ENCODE measurements at regions not wholly inside any gene's neighbourhood (a gene's known extent, or its start where the extent isn't known, plus 50 kb on each side); places are given as distances from the start of the nearest gene placed in this dataset.

DNA sequence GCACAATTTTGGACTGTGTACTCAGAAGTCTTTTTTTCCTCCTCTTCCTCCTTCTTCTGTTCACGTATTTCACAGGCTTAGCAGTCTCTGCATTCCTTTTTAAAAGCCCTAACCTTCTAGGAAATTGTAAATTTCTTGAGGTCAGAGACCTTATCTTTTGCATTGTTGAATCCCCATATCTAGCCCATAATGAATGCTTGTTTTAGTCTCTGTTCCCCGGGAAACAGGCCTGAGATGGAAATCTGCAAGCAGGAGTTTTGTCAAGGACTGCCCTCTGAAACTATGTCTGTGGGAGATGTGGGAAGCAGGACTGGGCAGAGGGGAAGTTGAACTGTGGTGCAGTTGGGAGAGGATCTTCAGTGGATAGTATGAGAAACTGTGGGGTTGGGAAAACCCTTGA, 272.2 kb upstream of the DAB1 start:
- no peak for DNase-seq

GRCh38 chr1:57686306-57686705, 262.4 kb upstream of the DAB1 start:
- no peak for DNase-seq

DNA sequence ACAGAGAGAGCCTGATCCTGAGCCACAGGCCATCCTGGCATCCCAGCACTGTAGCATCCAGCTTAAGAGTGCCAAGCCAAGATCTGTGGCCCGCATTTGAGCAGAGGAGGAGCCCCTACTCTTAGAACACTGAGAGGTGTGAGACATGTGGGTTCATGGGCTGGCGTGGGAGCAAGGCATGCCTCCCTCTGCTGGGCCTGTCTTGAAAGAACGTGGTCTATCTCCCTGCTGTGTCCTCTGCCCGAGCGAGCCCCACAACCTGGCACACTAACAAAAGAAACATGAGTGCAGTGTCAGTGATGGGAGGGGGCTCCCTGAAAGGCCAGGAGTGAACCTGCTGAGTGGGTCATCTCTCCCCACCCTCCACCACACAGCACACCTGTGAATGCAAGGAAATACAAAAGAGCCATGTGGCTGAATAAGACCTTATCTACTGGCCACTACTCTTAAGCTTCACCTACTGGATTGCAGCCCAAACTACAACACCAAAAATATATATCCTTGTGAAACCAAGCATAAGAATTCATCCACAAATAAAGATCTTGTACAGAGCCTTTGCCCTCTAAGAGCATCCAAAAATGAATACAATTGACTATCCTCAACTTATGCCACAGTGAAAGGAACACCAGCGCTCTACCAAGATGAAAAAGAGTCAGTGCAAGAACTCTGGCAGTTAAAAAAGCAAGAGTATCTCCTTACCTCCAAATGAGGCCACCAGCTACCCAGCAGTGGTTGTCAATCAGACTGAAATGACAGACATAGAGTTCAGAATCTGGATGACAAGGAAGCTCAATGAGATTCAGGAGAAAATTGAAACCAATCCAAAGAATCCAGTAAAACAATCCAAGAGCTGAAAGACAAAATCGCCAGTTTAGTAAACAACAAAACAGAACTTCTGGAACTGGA, 259.4 kb upstream of the DAB1 start:
- DNase-seq = no peak

GRCh38 chr1:57678138-57678537, 254.3 kb upstream of the DAB1 start:
- no peak for DNase-seq

- DNase-seq = no peak
Measured at GRCh38 chr1:57675776-57676175, 251.9 kb upstream of the DAB1 start.

DNA sequence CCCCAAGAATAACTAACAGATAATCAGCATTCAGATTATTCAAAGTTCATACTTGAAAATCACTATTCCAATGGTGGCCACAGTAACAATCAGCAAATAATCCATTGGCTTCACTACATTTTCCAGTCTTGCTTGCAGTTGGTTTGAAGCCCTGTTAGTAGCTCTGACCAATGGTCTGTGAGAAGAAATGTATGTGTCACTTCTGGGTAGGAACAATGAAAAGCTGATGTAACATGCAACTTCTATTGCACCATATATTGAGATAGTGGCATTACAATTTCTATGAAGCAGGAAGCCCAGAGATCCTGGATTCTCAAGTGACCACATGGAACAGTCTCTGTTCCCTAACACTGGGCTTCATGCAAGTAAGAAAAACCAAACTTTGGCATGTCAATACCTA, 250.9 kb upstream of the DAB1 start:
- no peak for DNase-seq

DNA sequence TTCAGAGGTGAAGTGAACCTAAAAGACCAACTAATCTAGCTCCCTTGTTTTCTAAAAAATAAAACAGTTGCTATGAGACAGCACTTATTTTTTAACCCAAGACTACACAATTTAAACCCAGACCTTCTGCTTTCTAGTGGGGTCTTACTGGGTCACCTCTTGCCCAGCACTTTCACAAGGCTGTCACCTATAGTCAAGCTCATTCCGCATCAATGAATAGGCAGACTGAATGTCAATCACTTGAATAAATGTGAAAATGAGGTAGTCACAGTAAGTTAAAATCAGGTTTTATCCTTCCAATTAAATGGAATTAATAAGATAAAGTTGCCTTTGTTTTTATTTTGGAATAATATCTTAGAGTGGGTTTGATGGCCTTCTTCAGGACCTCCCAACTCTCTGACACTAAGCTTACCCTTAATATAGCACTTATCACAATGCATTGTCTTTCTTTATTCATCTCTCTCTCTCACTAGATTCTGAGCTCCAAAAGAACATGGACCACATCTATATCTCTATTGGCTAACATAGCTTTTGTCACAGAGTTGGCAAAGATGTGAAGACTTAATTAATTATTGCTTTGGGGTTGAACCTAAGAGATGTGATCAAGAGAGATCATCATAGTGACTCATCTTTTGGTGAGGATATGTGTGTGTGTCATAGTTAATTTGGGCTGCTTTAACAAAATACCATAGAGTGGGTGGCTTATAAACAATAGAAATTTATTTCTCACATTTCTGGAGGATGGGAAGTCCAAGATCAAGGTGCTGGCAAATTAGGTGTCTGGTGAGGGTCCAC, 248.7 kb upstream of the DAB1 start:
- no peak for DNase-seq

- no peak for DNase-seq
Measured at GRCh38 chr1:57671750-57672149, 247.9 kb upstream of the DAB1 start.

DNA sequence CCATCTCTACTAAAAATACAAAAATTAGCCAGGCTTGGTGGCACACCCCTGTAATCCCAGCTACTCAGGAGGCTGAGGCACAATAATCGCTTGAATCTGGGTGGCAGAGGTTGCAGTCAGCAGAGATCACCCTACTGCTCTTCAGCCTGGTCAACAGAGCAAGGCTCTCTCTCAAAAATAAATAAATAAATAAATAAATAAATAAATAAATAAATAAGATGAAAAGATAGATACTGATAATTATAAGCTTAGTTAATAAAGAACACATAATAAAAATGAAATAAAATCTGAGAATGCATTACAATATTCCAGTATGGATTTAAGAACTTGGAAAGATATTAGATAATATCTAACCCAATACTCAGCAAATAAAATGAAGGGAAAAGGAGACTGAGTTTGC, 235.9 kb upstream of the DAB1 start:
- no peak for DNase-seq

GRCh38 chr1:57655161-57655560, 231.3 kb upstream of the DAB1 start:
- DNase-seq = no peak

GRCh38 chr1:57644667-57645066, 220.8 kb upstream of the DAB1 start:
- no peak for DNase-seq

DNA sequence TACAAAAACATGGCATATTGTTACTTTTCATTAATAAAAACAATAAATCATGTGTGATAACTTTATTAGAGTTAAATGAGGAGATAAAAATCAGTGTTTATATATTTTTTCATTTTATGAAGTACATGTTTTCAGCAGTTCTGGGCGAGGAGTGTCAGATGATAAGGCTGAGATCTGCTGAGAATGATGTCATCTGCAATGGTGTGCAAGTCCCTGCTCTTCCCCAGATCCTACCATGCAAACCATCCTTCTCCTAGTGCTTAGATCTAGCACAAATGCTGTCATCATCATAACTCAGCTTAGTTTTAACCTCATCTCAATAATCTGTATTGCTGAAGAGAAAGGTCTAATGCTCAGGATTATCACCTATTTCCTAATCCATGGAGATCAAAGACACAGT, 214.4 kb upstream of the DAB1 start:
- DNase-seq = no peak

GRCh38 chr1:57637155-57637554, 213.3 kb upstream of the DAB1 start:
- peak; percentile 78 for DNase-seq

DNA sequence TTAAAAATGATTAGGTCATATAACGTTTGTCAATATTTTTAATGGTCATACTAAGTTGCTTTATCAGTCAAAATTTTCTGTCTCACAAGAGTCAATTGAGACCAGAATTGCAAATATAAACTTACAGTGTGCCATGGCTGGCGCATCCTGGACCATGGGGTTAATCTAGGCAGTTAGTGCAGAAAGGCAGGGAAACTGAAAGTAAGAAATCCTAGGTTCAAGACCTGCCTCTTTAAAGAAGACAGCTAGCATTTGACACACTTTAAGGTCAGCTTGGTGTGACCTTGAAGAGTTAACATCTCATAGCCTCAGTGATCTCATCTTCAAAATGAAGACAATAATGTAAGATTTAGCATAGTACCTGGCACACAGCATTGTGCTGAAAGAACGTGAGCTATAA, 210.0 kb upstream of the DAB1 start:
- DNase-seq = no peak

DNA sequence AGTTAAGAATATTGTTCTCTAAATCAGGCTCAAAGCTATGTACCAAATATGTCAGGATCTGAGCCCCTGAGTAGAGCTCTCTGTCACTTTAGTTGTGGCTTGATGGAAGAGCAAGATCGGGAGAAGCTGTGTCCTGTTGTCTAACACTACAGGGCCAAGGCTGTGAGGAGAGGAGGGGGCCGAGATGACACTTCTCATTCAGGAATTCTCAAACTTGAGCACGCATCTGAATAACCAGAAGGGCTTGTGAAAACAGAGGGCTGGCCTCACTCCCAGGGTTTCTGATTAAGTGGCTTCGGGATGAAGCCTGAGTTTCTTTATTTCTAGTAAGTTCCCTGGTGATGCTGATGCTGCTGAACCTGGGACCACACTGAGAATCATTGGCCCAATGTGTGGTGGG, 209.2 kb upstream of the DAB1 start:
- DNase-seq = no peak

- peak; percentile 67 for DNase-seq
Measured at GRCh38 chr1:57632401-57632800, 208.5 kb upstream of the DAB1 start.

DNA sequence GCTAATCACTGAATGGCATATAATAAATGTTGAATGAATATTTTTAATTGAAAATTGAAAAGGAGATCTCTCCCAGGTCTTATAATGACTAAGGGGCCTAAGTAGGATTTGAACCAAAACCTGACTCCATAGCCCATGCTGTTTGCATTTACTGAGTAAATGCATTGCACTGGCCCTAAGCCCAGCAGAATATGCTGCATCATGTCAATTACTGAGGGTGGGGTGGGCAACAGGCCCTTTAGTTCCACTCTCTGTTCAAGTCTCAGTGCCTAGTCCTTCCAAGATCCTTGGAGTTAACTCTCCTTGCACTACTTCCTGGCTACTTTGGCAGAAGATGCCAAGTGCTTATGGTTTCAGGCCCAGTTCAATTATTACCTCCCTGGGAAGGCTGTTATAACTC, 203.8 kb upstream of the DAB1 start:
- no peak for DNase-seq

DNA sequence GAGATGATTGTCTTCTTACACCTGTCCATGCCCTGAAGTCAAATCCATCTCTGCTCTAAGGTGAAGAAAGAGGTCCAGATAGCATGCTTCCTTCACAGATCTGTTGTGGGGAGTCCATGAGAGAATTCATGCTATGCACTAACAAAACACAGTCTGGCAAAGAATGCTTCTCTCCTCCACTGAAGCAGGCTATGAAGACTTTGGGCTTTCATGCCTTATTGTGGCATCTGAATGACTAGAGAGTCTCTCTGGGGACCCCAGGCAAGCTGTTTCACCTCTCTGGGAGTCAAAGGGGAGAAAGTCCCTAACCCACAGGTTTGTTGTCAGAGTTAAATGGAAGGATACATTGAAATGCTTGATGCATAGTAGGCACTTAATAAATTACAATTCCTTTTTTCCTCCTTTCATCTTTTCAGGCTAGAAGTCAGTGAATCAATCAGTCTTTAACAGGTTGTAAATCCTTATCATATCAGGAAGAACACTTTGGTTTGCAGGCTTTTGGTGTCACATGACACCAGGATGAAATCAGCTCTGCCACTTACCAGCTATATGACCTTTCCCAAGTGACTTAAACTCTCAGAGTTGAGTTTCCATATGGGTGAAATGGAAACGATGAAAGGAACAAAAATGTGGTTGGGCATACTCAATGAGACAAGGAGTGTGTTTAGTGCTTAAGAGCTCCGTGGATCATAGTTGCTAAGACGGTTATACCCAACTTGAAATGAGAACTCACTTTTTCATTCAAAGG, 200.1 kb upstream of the DAB1 start:
- no peak for DNase-seq

DNA sequence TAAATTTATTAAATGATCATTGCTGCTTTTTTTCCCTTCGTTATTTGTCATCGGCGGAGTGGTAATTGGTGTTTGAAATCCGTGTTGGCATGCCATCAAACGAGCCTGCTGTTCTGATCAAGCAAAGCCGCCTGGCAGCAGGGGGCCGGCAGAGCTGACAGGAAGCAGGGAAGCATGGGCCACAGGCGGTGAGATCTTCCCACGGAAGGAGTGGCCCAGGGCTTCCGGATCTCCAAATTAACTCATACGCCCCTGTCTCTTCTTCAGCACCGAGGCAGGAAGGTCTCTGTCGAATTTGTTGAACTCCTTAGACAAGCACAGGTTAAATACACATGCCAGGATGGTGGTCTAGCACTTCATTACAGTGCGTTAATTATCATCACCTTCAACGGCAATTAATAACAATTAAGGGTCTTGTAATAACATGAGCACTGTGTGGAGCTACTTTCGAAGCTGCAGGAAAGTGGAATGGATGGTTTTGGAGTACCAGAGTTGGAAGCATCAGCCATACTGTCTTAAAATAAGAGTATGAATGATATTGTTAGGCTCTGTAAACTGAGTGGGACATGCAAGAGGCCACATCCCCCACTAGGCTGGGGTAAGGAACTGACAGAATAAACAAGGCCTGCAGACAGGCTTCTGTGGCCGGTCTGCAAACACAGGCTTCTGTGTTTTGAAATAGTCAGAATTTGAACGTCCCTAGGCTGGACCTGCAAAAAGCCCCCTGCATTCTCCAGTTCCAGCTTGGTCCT, 199.4 kb upstream of the DAB1 start:
- DNase-seq = no peak

DNA sequence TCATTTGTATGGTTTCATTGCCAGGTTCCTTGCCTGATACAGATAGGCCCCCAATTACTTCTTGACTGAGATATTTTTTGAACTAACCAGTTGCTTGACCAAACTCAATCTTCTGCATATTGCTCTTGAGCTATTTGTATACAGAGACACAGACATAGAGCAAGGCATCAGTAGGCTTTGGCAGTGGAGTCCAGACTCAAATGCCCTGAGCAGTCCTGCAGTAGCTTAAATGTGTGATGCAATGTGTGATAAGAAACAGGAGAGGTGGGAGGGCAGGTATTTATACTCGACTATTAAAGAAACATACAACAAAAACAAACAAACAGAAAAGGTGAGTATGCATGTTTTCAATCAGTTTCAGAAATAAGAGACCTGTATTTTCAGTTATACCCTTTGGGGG, 197.9 kb upstream of the DAB1 start:
- no peak for DNase-seq

DNA sequence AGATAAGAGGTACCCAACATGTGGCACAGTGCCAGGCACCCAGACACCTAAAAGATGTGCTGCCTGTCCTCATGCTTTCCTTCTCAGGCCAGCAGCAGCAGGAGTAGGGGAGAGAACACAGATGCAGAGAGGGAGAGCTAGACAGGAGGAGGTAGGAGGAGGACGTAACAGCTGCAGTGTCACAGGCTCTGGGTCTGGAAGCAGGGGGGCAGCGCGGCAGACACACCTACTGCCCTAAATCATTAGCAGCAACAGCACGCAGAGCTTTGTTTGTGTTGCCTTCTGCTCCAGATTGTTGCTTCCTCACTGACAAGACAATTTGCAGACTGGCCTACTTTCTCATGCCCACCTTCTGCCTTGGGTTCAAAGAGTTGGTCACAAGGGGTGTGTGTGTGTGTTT, 196.7 kb upstream of the DAB1 start:
- DNase-seq = no peak

- no peak for DNase-seq
Measured at GRCh38 chr1:57616921-57617320, 193.1 kb upstream of the DAB1 start.

- no peak for DNase-seq
Measured at GRCh38 chr1:57615956-57616355, 192.1 kb upstream of the DAB1 start.
